Right cardiac atrium (tissue), 5 donors: ENCODE measurements at regions not wholly inside any gene's neighbourhood (a gene's known extent, or its start where the extent isn't known, plus 50 kb on each side); places are given as distances from the start of the nearest gene placed in this dataset.

Source experiments
- ATAC-seq, 2 donors: fragments of 200-7000 bp; cut with Tn5 transposase; one replicate each; pipeline versions ENCODE4 v1.8.0 to v1.9.1; 2020; ENCODE audit warnings: moderate library complexity in 2 of 2, mild to moderate bottlenecking in 1 of 2
- DNase-seq, 3 donors: peaks; one replicate each; pipeline ENCODE4 v3.0.0-alpha.2; 2020
- H3K27ac ChIP-seq: one replicate; pipeline ENCODE4 v1.5.1; 2013; ENCODE audit warnings: mild to moderate bottlenecking, low read length, control low read depth, moderate library complexity
- H3K27me3 ChIP-seq: one replicate; pipeline ENCODE4 v1.6.1; 2013; ENCODE audit not compliant: control insufficient read depth, insufficient read depth
- H3K4me1 ChIP-seq: one replicate; pipeline ENCODE4 v1.6.1; 2013; ENCODE audit warnings: low read length; ENCODE audit not compliant: control insufficient read depth, insufficient read depth
- H3K4me3 ChIP-seq: one replicate; pipeline ENCODE4 v1.5.1; 2013; ENCODE audit warnings: low read length, control low read depth
- H3K9me3 ChIP-seq: one replicate; pipeline ENCODE4 v1.6.1; 2013; ENCODE audit warnings: low read length; ENCODE audit not compliant: control insufficient read depth
- WGBS: extraction: QIAGEN DNeasy Blood & Tissue Kit; methylation state at CpG from one replicate; pipeline ENCODE4 v1.1.7; 2013; 5-methylcytosine and 5-hydroxymethylcytosine counted together
- intact Hi-C, 4 donors: fragments of 100-400 bp; cut with DNase I; formaldehyde crosslinking; loops; one replicate each; pipeline versions ENCODE4 v1.11.0 to v1.14.0; 2022 to 2023
- donor health status: healthy with polysubstance abuse.
- donor health status: DM: no; HTN: yes; CAD: no.
- donor health status: DM: no; HTN: no; CAD: no.
- donor health status: DM: no; HTN: yes; CAD: no; lungs with severe emphysema.
- donor health status: DM: yes; HTN: yes; CAD: no.

GRCh38 chr10:64130152-64130551 lies 609.0 kb downstream of the REEP3 start:
- intact Hi-C loops, result no loop called here
- no peaks in the 10 kb centered on the region for H3K9me3 ChIP-seq
- DNase-seq (no peak), ATAC-seq (no peak)
- no peak overlapping the region for H3K27ac ChIP-seq
- no peaks in the 10 kb centered on the region for H3K27me3 ChIP-seq
- WGBS, result 70% methylated on average over 1 of the region's 1 CpG
- no peak overlapping the region for H3K4me3 ChIP-seq
- no peaks in the 10 kb centered on the region for H3K4me1 ChIP-seq

GRCh38 chr10:64134676-64135075 lies 613.5 kb downstream of the REEP3 start:
- no peak for ATAC-seq
- no peak for DNase-seq
- WGBS, result 84% methylated on average over 1 of the region's 1 CpG

GRCh38 chr10:64142395-64142794 lies 621.2 kb downstream of the REEP3 start:
- intact Hi-C loops, result no loop called here
- WGBS, result 83% methylated on average over 3 of the region's 3 CpGs
- ATAC-seq (no peak), DNase-seq (no peak)
- no peaks in the 10 kb centered on the region for H3K4me1 ChIP-seq
- no peak overlapping the region for H3K27ac ChIP-seq
- H3K9me3 ChIP-seq, result peaks cover 2% of the 10 kb centered on the region
- H3K27me3 ChIP-seq, result no peaks in the 10 kb centered on the region
- H3K4me3 ChIP-seq, result no peak overlapping the region

More at GRCh38 chr10:64134676-64135075, 613.5 kb downstream of the REEP3 start:
- no peaks in the 10 kb centered on the region for H3K27me3 ChIP-seq
- intact Hi-C loops, result no loop called here
- no peaks in the 10 kb centered on the region for H3K4me1 ChIP-seq
- no peak overlapping the region for H3K4me3 ChIP-seq
- H3K9me3 ChIP-seq, result no peaks in the 10 kb centered on the region
- no peak overlapping the region for H3K27ac ChIP-seq

- no peak for ATAC-seq
- peaks cover 2% of the 10 kb centered on the region for H3K9me3 ChIP-seq
- intact Hi-C loops, result no loop called here
- H3K27ac ChIP-seq, result no peak overlapping the region
- H3K4me1 ChIP-seq, result no peaks in the 10 kb centered on the region
- no peak overlapping the region for H3K4me3 ChIP-seq
- DNase-seq, result no peak
- H3K27me3 ChIP-seq, result no peaks in the 10 kb centered on the region
These were observed 627.4 kb downstream of the REEP3 start for GRCh38 chr10:64148607-64149006.

GRCh38 chr10:64156166-64156565 lies 635.0 kb downstream of the REEP3 start:
- DNase-seq (no peak), ATAC-seq (no peak)
- no peaks in the 10 kb centered on the region for H3K27me3 ChIP-seq
- H3K4me1 ChIP-seq, result peaks cover 2% of the 10 kb centered on the region
- no peaks in the 10 kb centered on the region for H3K9me3 ChIP-seq
- no peak overlapping the region for H3K27ac ChIP-seq
- 36% methylated on average over 3 of the region's 3 CpGs for WGBS
- H3K4me3 ChIP-seq, result no peak overlapping the region
- intact Hi-C loops, result no loop called here

GRCh38 chr10:64158551-64158950 lies 637.4 kb downstream of the REEP3 start:
- 57% methylated on average over 2 of the region's 2 CpGs for WGBS
- Histone ChIP-seq H3K4me1 (peaks cover 2% of the 10 kb centered on the region), H3K27ac (no peak overlapping the region)

GRCh38 chr10:64159910-64160872 lies 639.0 kb downstream of the REEP3 start:
- Histone ChIP-seq H3K27ac (no peak overlapping the region), H3K4me1 (peaks cover 2% of the 10 kb centered on the region), H3K9me3 (no peaks in the 10 kb centered on the region), H3K4me3 (no peak overlapping the region), H3K27me3 (no peaks in the 10 kb centered on the region)
- ATAC-seq, result peak; percentile 51 to 62
- DNase-seq, result peak in 1 of 3 donors; percentile 5
- intact Hi-C loops, result no loop called here
- WGBS, result 42% methylated on average over 2 of the region's 2 CpGs

More at GRCh38 chr10:64158551-64158950, 637.4 kb downstream of the REEP3 start:
- Histone ChIP-seq H3K27me3 (no peaks in the 10 kb centered on the region), H3K9me3 (no peaks in the 10 kb centered on the region), H3K4me3 (no peak overlapping the region)
- intact Hi-C loops, result no loop called here
- ATAC-seq (no peak), DNase-seq (no peak)

GRCh38 chr10:64170791-64171190 lies 649.6 kb downstream of the REEP3 start:
- no peak overlapping the region for H3K4me3 ChIP-seq
- no peaks in the 10 kb centered on the region for H3K9me3 ChIP-seq
- H3K4me1 ChIP-seq, result no peaks in the 10 kb centered on the region
- H3K27ac ChIP-seq, result no peak overlapping the region
- ATAC-seq (no peak), DNase-seq (peak in 2 of 3 donors; percentile 11 to 43)
- 95% methylated on average over 35 of the region's 35 CpGs for WGBS
- H3K27me3 ChIP-seq, result no peaks in the 10 kb centered on the region
- intact Hi-C loops, result no loop called here

- intact Hi-C loops, result no loop called here
- no peak for ATAC-seq
- H3K9me3 ChIP-seq, result no peaks in the 10 kb centered on the region
- no peak overlapping the region for H3K4me3 ChIP-seq
- no peak overlapping the region for H3K27ac ChIP-seq
- DNase-seq, result no peak
- no peaks in the 10 kb centered on the region for H3K27me3 ChIP-seq
- no peaks in the 10 kb centered on the region for H3K4me1 ChIP-seq
These were observed 652.6 kb downstream of the REEP3 start for GRCh38 chr10:64173826-64174225.

GRCh38 chr10:64174666-64175255 lies 653.6 kb downstream of the REEP3 start:
- 74% methylated on average over 9 of the region's 9 CpGs for WGBS
- H3K9me3 ChIP-seq, result no peaks in the 10 kb centered on the region
- H3K27me3 ChIP-seq, result no peaks in the 10 kb centered on the region
- no peak for DNase-seq
- ATAC-seq, result no peak
- no peaks in the 10 kb centered on the region for H3K4me1 ChIP-seq
- H3K27ac ChIP-seq, result no peak overlapping the region
- no peak overlapping the region for H3K4me3 ChIP-seq
- intact Hi-C loops, result no loop called here

- no peaks in the 10 kb centered on the region for H3K27me3 ChIP-seq
- ATAC-seq (no peak), DNase-seq (no peak)
- no peak overlapping the region for H3K27ac ChIP-seq
- no peaks in the 10 kb centered on the region for H3K4me1 ChIP-seq
- 73% methylated on average over 4 of the region's 4 CpGs for WGBS
- no peaks in the 10 kb centered on the region for H3K9me3 ChIP-seq
- H3K4me3 ChIP-seq, result no peak overlapping the region
- intact Hi-C loops, result no loop called here
These were observed 654.2 kb downstream of the REEP3 start for GRCh38 chr10:64175271-64175962.
